ENCODE measurements at regions not wholly inside any gene's neighbourhood (a gene's known extent, or its start where the extent isn't known, plus 50 kb on each side); places are given as distances from the start of the nearest gene placed in this dataset.
A peak's percentile ranks its signal among the peaks of the same experiment; 100 is the strongest.

DNA sequence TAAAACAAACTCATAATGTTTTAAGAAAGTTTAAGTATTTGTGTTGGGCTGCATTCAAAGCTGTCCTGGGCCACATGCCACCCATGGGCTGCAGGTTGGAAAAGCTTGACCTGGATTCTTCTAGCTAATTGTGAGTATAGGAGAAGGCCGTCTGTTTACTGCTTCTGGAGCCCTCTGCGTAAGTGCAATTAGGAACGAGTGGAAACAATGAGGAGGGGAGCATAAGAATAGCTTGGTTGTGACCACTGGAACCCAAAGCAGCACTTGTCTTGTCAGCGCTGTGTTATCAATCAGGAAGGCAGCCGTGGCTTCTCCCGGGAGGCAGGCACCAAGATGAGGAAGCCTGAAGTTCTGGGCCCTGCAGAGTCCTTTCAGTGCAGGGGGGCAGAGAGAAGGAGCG is 110.4 kb upstream of the MBNL2 start:
- DNase-seq, result peak; percentile 74

DNA sequence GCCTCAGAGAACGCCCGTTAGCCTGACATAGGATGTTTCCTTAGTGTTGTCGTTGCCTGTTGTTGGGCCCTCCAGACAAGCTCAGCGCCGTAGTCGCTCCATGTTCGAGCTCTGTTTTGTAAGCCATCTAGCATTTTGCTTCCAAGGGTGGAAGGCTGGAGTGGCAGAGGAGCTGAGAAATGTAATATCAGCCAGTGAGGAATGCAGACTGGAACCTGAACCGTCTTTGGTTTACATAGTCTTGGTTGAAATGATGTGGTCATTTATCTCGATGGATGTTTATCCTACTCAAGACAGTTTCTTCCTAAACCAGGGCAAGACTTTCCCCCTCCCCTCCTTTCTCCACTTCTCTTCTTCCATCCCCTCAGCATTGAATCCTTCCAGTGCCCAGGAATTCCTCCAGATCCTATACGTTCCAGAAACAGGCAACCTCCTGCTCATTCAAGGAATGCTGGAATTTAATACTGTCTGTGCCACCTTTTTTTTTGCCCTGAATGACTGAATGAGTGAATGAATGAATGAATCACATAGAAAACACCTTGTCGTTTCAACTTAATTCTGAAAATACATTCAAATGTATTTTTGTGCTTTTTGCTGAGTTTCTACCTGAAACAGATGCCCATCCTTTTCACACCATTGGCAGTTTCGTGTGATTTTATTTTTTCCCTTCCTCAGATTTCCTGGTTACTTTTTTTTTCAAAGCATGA is 109.5 kb upstream of the MBNL2 start:
- DNase-seq, result peak; percentile 47

DNA sequence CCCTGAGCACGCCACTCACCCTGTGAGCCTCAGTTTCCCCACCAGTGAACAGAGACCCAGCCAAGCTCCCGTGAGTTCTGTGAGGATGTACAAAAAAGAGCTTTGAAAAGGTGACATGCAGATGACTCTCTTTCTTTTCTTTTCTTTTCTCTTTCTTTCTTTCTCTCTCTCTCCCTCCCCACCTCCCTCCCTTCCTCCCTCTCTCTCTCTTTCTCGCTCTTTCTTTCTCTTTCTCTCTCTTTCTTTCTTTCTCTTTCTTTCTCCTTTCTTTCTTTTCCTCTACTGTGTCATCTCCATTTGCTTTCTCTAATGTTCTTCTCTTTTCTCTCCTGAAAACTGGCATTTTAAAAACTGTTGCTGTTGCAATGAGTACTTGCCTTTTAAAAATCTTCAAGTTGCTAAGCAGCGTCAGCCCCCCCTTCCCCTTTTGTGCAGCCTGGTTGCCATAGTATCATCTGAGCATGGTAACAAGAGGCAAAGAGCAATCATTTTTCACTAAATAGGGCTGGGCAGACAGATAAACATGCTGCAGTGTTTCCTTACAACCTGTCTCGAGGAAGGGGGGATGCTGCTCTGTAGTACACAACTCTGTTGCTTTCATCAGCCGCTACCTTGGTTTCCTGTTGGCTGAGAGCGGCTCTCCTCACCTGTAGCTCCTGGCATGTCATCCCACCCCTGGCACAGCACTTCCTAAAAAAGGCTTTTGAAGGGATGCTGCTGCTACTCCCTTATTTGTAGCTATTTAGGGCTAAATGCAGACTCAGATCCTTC is 108.7 kb upstream of the MBNL2 start:
- DNase-seq, result peak; percentile 79

DNA sequence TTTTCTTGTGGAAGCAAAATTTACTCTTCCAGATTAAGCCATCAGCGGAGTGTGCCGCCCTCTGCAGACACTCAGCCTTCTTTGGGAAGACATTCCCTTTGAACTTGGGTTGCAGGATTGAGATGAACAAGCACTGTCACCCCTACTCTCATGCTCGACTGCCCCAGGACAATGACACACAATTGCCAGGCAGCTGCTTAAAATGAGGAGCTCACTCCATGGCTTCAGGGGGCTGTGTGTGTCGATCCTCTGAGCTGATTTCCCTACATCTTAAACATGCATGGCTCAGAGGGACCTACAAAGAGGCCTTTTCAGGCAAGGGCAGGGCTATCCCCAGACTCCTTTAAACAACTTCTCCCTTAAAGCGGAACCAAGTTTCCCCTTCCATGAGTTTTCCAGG is 107.5 kb upstream of the MBNL2 start:
- peak; percentile 97 for DNase-seq

DNA sequence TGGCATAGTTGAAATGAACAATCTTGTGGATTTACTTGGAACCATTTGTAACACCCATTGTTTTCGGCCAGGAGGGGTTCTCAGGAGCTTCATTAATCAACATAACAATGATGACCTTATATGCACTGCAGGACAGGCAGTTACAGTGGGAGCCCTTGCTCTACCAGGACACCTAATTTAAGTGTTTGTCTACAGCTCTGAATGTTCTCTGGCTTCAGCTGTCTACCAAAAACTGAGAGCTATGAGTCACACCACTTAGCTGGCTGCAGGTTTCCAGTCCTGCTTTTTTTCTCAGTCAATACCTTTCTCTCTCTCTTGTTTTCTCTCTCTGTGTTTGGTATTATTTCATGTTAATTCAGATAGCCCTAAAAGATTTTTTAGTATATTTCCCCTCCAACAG is 105.4 kb upstream of the MBNL2 start:
- DNase-seq, result no peak

DNA sequence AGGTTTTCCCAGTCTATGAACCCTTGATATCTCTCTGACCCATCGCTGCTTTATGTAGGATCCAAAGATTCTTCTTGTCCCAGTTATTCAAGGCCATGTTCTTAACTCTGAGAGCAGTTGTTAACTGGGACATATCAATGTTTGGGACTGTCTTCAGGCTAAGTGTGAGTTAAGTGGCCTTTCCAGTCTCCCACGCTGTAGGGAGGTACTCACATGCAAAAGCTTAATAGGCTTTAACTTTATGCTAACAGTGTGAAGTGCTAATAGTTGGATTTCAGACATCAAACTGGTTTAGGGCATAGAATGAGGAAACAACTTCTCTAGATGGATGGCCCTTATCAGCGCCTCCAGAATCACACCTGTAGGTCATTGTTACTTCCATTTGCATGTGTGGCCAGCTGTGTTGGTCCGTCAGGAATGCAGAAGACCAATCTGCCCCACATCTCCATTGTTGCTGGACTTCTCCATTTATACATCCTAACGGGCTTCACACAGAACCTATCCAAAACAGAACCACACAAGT is 104.7 kb upstream of the MBNL2 start:
- peak; percentile 0 for DNase-seq

DNA sequence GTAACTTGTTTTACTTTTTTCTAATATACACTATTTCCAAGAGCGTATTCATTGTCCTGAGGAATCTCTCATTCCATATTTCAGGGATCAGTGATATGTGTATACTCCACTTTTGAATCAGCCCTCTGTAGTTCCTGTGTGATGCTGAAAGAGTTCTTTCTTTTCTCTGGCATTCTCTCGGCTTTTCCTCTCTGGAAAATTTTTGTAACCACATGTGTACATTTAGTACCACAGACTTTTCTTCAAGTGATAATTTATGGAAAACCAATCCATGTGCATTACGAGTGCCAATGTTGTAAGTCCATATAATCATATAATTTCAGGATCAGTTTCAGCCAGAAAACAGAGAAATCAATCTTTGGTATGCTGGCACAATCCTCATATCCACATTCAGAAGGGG is 102.2 kb upstream of the MBNL2 start:
- DNase-seq, result peak; percentile 48

DNA sequence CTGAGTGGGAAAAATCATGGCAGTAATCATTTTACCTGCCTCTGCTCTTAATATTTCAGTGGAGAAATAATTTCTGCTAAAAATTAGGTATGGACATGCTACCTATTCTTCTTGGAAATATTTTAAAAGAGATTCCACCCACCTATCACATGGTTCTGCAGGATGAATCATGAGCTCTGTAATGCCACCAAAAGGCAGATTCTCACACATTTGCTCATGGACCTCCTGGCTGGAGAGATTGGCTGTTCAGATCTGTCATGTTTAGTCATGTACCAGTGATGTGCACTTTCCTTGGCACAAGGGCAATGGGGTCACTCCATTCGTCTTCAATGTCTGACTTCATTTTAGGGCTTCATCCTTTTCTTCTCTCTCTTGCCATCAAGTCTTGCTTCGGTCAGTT is 101.8 kb upstream of the MBNL2 start:
- no peak for DNase-seq

DNA sequence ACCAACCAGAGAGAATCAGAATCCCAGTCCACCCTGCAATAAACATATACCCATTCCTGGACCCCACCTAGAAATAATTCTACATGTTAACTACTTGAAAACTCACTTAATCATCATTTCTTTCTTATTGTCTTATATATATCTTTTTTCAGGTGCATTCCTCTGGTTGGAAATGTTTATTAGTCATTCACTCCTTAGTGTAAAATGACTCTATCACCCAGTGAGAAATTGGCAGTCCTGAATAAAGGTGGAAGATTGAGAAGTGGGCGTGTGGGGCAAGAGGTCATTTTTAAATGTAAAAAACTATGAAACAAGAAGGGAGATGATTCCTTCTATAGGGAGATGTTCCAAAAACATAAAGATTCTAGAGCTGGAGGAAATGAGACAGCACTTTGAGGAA is 101.2 kb upstream of the MBNL2 start:
- DNase-seq, result no peak

DNA sequence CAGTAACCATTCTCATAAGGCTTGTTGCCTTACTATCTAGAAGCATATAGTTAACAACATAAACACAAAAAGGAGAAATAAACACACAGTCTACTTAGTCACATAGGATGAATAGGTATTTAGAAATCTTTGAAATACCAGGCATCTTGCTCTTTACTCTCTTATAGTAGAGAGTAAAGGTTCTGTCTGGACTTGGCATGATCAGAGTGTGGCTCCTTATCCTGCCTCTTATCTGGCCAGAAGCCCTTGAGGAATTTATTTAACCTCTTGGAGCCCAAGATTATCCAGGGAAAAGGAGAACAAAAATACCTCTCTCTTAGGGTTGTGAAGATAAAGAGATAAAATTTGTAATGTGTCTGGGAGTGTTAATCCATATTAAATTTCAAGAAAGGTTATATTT is 100.2 kb upstream of the MBNL2 start:
- DNase-seq, result no peak

DNA sequence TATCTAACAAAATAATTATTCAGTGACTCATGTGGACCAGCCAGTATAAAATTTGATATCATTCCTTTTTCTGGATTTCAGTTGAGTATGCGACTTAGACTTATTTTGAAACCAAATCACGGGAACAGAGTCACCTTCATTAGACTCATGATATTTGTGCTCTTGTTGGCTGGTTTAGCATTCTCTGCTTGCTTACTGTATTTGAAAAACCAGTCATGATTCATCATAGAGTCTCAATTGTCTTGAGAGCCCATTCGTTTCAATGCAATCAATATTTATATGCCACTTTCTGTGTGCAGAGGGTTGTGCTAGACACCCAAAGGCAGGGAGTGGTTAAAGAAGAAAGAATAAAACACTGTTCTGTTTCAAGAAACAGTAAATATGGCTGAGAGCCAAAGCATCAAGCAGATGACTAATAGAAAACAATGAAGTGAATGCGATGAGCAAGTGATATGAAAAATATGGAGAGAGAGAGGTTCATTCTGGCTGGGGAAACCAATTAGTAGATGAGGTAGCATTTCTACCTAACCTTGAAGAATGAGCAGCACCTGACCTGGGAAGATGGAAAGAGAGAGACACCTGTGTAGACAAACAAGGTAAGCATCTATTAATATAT is 99.6 kb upstream of the MBNL2 start:
- no peak for DNase-seq

DNA sequence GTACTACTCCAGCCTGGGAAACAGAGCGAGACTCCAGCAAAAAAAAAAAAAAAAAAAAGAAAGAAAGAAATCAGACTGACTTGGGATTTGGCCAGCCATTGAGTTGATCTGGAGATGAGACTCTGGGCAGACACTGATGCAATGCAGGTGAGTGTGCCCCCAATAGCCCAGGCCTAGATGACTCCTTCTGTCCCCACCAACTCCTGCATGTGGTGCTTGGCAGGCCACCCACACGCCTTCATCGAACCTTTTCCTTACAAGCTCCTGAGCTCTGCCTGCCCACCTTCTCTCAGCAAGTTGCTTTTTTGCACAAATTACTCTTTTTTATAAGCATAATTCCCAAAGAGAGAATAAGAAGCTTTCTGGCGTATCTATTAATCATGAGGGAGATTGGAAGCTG is 97.9 kb upstream of the MBNL2 start:
- DNase-seq, result no peak

DNA sequence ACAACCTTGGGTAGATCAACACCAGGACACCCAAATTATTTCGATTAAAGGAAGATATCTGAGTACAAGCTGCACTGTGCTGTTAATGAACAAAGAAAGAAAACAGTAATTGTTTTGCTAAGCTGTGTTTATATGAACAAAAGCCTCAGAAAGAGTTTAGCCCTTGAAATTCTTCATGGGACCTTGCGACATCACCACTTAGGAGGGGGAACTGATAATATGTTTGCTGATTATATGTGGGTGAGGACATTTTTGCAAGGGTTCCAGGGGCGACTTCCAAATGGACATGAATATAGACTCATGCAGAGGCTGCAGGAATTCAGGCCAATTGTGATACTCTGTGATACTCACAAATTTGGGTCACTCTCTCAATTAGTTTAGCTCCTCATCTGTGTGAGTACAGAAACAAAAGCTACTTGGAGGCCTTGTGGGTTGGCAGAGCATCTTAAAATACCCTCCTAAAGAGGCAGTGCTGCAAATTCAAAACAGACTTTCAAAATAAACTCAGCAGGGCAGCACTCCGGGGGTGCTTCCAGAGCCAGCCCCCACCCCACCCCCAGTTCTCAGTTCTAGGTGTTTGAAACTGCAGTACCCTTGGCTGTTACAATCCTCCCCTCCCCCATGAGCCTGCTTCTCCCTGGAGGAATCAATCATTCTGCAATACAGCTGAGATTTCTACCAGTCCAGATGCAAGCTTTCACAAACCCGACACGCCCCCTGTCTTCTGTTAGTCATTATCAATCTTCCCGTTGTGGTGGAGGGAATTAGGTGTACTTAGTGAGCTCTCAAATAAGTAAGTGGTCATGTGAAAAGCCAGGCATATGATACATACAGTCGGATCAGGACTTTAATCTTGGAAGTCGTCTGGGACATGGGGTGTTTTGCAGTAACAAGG is 97.0 kb upstream of the MBNL2 start:
- DNase-seq, result peak; percentile 93

DNA sequence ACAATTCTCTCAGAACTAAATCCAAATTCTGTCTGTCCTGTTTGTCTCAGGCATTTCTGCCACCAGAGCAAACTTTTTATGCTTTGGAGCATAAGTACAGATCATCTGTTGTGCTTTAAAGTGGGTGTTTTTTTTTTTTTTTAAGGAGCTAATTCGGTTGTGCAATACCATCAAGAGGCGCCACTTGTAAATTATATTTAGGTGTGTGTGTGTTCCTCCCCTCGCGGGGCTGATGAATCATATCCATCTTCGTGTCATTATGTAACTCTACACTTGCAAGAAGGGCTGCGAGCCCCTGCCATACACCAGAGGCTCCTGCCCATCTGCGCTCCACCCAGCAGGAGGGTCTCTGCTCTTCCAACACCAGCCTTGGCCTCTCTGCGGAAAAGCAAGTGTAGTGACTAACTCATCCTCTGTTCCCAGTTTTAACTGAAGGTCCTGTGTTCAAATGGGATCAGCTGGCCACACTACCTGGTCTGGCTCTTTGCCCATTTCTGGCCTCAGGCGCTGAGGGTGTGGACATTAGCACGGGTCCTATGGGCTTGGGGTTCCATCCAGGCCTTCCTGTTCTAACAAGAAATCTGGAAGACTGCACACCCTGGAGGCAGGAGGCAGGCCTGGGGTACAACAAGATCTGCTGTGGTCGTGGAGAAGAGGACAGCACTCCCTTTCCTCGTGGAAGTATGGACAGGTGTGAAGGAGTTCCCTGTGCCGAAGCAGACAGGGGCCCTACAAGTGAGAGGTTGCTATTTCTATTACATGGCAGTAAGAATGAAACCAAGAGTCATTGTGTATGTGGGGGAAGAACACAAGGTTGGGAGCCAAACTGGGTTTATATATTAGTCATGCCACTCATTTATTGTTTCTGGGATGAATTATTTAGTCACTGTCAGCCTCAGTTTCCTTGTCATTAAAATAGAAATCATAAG is 96.1 kb upstream of the MBNL2 start:
- DNase-seq, result no peak

DNA sequence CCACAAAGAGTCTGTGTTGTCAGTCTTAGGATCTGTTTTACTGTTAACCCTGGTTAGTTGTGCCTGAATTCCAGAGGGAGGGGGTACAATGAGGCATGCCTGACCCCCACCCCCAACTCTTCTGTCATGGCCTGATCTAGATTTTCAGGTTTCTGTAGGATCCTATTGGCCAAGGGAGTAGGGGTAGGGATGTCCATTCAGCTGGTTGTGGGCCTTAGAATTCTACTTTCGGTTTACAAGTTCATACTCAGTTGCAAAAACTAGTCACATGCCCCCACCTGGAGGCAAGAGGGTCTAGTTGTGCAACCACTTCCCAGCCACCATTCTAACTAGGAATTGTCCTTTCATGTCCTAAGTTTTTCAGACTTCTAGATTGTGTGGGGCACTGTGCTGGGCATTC is 94.3 kb upstream of the MBNL2 start:
- DNase-seq, result no peak

DNA sequence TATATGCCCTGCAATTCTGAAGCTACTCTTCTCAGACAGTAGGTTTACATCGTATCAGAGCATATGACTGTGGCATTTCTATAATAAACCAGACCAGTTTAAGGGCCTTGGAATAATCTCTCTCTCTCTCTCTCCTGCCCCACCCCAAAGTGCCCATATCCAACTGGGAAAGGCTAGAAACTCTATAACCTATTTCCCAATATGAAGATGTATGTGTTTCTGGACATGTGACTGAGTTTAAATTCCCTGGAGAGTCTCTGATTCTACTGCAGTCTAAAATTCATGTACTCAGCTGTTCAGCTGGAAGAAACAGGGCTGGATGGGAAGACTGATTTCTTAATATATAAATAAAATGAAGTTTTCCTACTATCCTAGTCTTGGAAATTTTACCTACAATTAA is 91.9 kb upstream of the MBNL2 start:
- no peak for DNase-seq

DNA sequence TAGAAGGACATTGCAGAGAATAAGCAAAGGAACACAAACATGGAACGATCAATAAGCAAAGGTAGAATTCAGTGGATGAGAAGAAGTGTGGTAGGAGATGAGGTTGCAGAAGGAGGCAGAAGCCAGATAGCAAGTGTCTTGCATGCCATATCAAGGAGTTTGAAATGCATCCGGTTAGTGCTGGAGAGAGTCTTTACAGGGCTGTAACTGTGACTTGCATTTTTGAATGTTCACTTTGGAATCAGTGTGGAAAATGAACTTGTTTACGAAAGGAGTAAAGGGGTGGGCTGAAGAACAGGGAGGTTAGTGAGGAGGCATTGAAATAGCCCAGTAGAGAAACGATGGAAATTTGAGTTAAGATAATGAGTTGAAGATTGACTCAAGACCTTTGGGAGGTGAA is 90.7 kb upstream of the MBNL2 start:
- DNase-seq, result no peak

DNA sequence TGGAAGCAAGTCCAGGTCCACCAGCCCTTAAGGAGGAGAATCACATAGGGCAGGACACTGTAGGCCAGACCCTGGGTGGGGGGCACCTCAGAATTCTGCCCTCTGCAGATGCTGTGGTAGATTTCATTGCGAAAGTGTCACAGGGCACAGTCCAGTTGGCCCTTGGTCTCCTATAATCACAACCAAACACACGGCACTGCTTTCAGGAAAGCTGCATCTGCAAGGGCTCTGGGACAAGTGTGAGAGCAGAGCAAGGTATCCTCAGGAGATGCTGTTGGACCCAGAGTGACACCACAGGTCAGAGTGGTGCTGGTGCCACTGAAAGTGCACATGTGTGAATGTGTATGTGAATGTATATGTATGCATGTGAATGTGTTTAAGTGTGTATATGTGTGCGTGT is 88.6 kb upstream of the MBNL2 start:
- no peak for DNase-seq

DNA sequence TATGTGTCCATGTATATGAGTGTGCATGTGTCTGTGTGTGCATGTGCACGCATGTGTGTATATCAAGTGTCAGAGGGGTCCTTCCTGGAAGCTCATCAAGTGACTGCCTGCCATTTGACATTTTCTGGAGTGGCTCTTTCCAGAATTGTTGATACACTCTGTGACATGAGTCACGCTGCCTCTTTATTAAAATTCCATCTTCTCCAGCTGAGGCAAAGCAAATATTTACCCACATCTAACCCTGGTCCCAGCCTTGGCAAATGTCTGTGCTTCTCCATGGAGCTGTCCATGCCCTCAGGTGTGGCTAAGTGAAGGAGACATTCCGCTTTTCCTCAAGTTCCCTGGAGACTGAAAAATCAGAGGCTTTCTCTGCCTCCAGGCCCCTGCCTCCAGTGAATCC is 88.2 kb upstream of the MBNL2 start:
- no peak for DNase-seq

DNA sequence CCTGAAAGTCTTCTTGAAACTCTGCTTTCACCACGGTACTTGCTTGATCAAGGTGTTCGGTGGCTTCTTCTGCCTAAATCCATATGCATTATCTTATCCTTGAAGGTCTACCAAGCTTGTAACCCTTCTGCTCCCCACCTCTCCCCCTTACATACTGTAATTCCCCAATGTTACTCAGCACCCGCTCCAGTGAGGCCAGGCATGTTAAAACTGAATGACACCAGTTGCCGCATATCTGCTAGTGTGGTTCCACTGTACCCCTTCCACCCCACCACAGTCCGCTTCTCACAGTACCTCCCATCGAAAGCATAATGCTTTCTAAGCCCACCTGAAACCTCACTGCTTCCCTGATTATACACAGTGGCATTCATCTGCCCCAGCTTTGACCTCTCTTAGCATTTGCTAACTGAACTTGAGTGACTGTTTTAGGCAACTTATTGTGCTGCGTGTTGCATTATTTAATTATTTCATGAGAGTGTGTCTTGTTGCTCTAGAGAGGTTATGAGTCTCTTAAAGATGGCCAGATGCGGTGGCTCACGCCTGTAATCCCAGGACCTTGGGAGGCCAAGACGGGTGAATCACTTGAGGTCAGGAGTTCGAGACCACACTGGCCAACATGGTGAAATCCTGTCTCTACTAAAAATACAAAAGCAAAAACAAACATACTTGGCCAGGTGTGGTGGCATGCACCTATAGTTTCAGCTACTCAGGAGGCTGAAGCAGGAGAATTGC is 87.6 kb upstream of the MBNL2 start:
- DNase-seq, result no peak

DNA sequence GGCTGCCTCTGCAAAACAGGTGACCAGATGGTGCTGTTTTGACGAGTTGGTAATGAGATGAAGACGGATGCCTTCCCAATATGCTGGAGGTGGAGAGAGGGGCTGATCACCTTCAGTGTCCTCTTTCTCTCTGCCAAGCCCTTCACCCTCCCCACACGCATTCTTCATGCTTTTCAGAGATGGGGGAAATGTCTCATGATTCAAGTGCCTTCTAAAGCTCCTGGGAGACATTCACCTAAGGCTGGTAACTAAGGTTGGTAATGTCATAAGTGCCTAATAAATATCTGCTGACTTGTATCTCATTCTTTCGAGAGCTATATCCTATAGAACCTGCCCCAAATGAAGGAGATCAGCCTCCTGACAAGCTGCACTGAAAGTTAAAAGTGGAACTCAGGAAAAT is 86.2 kb upstream of the MBNL2 start:
- DNase-seq, result no peak

Data from eye (tissue), 1 donor.